ENCODE measurements at regions not wholly inside any gene's neighbourhood (a gene's known extent, or its start where the extent isn't known, plus 50 kb on each side); places are given as distances from the start of the nearest gene placed in this dataset.

DNA sequence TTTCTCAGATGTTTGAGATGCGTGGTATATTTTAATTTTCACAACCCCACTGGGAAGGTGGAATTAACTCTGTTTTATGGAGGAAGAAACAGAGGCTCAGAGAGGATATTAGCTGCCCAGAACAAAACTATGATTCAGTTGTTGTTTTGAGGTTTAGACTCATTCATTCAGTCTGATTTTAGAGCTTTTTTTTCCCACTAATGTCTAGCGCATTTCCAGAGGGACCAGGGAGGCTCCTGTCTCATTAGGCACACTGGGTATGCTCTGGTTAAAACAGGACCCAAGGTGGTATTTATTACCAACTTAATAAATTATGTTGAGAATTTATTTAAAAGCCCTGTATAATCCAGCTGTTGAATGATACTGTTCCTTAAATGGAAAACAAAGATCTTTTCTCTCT, 272.0 kb upstream of the RGMA start:
- Histone ChIP-seq H3K9me2 (no peaks in the 10 kb centered on the region), H4K20me1 (ENCODE audit: insufficient read depth) (no peaks in the 10 kb centered on the region), H2AFZ (ENCODE audit: low read depth) (no peak overlapping the region), H3K79me2 (ENCODE audit: insufficient read depth) (no peaks in the 10 kb centered on the region), H3F3A (replicated peaks; ENCODE audit: insufficient read depth) (no peaks in the 10 kb centered on the region), H3K9me3 (no peaks in the 10 kb centered on the region; the same call in 1 of the 2 replicates), H3K27me3 (ENCODE audit: insufficient read depth) (no peaks in the 10 kb centered on the region), H3K4me1 (ENCODE audit: control insufficient read depth in 1 of 2, insufficient read depth in 2 of 2, low read depth in 1 of 2, low read length in 1 of 2) (peaks cover 0 to 4% of the 10 kb centered on the region in 2 experiments; a peak in 1 of 4 replicates), H3K4me2 (no peak overlapping the region), H3K4me3 (ENCODE audit: low read depth in 2 of 2, low read length in 1 of 2) (no peak overlapping the region), H3K27ac (ENCODE audit: low read depth in 2 of 2, low read length in 1 of 2) (no peak overlapping the region), H3K9ac (no peak overlapping the region), H3K36me3 (replicated peaks in 1 of 2; ENCODE audit: control insufficient read depth in 1 of 2, insufficient read depth in 2 of 2, low read length in 1 of 2) (no peaks in the 10 kb centered on the region)
- no peak for DNase-seq
- CTCF ChIA-PET: interaction anchor here (1.5 kb wide), 1 partner anchor 12 kb away, joined by 3 read pairs; no protein-coding TSS in a partner anchor
- WGBS (ENCODE audit: low lambda C conversion rate): 24% methylated on average over 2 of the region's 2 CpGs
- POLR2A ChIA-PET: interaction anchor here (0.6 kb wide), 1 partner anchor 243 kb away, joined by 3 read pairs; no protein-coding TSS in a partner anchor
- TF ChIP-seq SIN3A (IDR thresholded peaks at IDR 0.05; ENCODE audit: borderline replicate concordance, low read depth, low read length) (no peak), YY1 (IDR thresholded peaks at IDR 0.05; ENCODE audit: low read depth) (no peak), CHD2 (IDR thresholded peaks at IDR 0.05; ENCODE audit: low read length, partially characterized antibody) (no peak), RAD21 (IDR thresholded peaks at IDR 0.05; ENCODE audit: low read length) (no peak), TCF12 (IDR thresholded peaks at IDR 0.05) (no peak), TEAD4 (IDR thresholded peaks at IDR 0.05; ENCODE audit: borderline replicate concordance, insufficient read depth) (no peak), GABPA (IDR thresholded peaks at IDR 0.05; ENCODE audit: low read depth) (no peak), MXI1 (IDR thresholded peaks at IDR 0.05; ENCODE audit: low read depth, low read length) (no peak), FOXM1 (IDR thresholded peaks at IDR 0.05; ENCODE audit: low read depth) (no peak), JUND (IDR thresholded peaks at IDR 0.05) (no peak), MAX (IDR thresholded peaks at IDR 0.05; ENCODE audit: low read depth) (no peak)
- TF ChIP-seq, protein P1, sequence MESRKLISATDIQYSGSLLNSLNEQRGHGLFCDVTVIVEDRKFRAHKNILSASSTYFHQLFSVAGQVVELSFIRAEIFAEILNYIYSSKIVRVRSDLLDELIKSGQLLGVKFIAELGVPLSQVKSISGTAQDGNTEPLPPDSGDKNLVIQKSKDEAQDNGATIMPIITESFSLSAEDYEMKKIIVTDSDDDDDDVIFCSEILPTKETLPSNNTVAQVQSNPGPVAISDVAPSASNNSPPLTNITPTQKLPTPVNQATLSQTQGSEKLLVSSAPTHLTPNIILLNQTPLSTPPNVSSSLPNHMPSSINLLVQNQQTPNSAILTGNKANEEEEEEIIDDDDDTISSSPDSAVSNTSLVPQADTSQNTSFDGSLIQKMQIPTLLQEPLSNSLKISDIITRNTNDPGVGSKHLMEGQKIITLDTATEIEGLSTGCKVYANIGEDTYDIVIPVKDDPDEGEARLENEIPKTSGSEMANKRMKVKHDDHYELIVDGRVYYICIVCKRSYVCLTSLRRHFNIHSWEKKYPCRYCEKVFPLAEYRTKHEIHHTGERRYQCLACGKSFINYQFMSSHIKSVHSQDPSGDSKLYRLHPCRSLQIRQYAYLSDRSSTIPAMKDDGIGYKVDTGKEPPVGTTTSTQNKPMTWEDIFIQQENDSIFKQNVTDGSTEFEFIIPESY (IDR thresholded peaks at IDR 0.05; ENCODE audit: borderline replicate concordance, low read depth): no peak

GRCh38 chr15:93360318-93360717, 271.3 kb upstream of the RGMA start:
- ChIA-PET POLR2A (no interaction called here), CTCF (interaction anchor here (1.5 kb wide), 1 partner anchor 11 kb away, joined by 3 read pairs; no protein-coding TSS in a partner anchor)
- Histone ChIP-seq H2AFZ (ENCODE audit: low read depth) (no peak overlapping the region), H3K27ac (ENCODE audit: low read depth in 2 of 2, low read length in 1 of 2) (no peak overlapping the region), H3K79me2 (ENCODE audit: insufficient read depth) (no peaks in the 10 kb centered on the region), H3K9me2 (no peaks in the 10 kb centered on the region), H3F3A (replicated peaks; ENCODE audit: insufficient read depth) (no peaks in the 10 kb centered on the region), H3K36me3 (replicated peaks in 1 of 2; ENCODE audit: control insufficient read depth in 1 of 2, insufficient read depth in 2 of 2, low read length in 1 of 2) (no peaks in the 10 kb centered on the region), H3K9me3 (no peaks in the 10 kb centered on the region; the same call in 1 of the 2 replicates), H3K9ac (no peak overlapping the region), H3K4me2 (no peak overlapping the region), H3K27me3 (ENCODE audit: insufficient read depth) (no peaks in the 10 kb centered on the region), H3K4me1 (ENCODE audit: control insufficient read depth in 1 of 2, insufficient read depth in 2 of 2, low read depth in 1 of 2, low read length in 1 of 2) (peaks cover 0 to 4% of the 10 kb centered on the region in 2 experiments; a peak in 1 of 4 replicates), H3K4me3 (ENCODE audit: low read depth in 2 of 2, low read length in 1 of 2) (no peak overlapping the region), H4K20me1 (ENCODE audit: insufficient read depth) (no peaks in the 10 kb centered on the region)
- no peak for DNase-seq
- 12% methylated on average over 7 of the region's 7 CpGs for WGBS (ENCODE audit: low lambda C conversion rate)
- no peak for TF ChIP-seq NRF1 (IDR thresholded peaks at IDR 0.05; ENCODE audit: low read depth, low read length)
- TF ChIP-seq MEF2A (IDR thresholded peaks at IDR 0.05; ENCODE audit: borderline replicate concordance, low read depth): no peak
- no peak for TF ChIP-seq FOXM1 (IDR thresholded peaks at IDR 0.05; ENCODE audit: low read depth)
- no peak for TF ChIP-seq NFIC (IDR thresholded peaks at IDR 0.05; ENCODE audit: borderline replicate concordance)
- no peak for TF ChIP-seq TCF12 (IDR thresholded peaks at IDR 0.05)
- no peak for TF ChIP-seq ELF1 (IDR thresholded peaks at IDR 0.05)
- no peak for TF ChIP-seq RAD21 (IDR thresholded peaks at IDR 0.05; ENCODE audit: low read length)
- TF ChIP-seq, protein P2, sequence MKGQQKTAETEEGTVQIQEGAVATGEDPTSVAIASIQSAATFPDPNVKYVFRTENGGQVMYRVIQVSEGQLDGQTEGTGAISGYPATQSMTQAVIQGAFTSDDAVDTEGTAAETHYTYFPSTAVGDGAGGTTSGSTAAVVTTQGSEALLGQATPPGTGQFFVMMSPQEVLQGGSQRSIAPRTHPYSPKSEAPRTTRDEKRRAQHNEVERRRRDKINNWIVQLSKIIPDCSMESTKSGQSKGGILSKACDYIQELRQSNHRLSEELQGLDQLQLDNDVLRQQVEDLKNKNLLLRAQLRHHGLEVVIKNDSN (IDR thresholded peaks at IDR 0.05; ENCODE audit: borderline replicate concordance, low read depth): no peak
- TF ChIP-seq, protein P3, sequence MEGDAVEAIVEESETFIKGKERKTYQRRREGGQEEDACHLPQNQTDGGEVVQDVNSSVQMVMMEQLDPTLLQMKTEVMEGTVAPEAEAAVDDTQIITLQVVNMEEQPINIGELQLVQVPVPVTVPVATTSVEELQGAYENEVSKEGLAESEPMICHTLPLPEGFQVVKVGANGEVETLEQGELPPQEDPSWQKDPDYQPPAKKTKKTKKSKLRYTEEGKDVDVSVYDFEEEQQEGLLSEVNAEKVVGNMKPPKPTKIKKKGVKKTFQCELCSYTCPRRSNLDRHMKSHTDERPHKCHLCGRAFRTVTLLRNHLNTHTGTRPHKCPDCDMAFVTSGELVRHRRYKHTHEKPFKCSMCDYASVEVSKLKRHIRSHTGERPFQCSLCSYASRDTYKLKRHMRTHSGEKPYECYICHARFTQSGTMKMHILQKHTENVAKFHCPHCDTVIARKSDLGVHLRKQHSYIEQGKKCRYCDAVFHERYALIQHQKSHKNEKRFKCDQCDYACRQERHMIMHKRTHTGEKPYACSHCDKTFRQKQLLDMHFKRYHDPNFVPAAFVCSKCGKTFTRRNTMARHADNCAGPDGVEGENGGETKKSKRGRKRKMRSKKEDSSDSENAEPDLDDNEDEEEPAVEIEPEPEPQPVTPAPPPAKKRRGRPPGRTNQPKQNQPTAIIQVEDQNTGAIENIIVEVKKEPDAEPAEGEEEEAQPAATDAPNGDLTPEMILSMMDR (IDR thresholded peaks at IDR 0.05): no peak
- TF ChIP-seq GATA2 (CRISPR knock-in tag; IDR thresholded peaks at IDR 0.05): no peak
- TF ChIP-seq RXRA (IDR thresholded peaks at IDR 0.05; ENCODE audit: borderline replicate concordance, low read depth): no peak
- no peak for TF ChIP-seq GABPA (IDR thresholded peaks at IDR 0.05; ENCODE audit: low read depth)
- TF ChIP-seq, protein P4, sequence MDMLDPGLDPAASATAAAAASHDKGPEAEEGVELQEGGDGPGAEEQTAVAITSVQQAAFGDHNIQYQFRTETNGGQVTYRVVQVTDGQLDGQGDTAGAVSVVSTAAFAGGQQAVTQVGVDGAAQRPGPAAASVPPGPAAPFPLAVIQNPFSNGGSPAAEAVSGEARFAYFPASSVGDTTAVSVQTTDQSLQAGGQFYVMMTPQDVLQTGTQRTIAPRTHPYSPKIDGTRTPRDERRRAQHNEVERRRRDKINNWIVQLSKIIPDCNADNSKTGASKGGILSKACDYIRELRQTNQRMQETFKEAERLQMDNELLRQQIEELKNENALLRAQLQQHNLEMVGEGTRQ (IDR thresholded peaks at IDR 0.05; ENCODE audit: borderline replicate concordance, low read depth, low read length): no peak
- TF ChIP-seq EZH2phosphoT487 (IDR thresholded peaks at IDR 0.05; ENCODE audit: borderline replicate concordance, low read depth): no peak
- no peak for TF ChIP-seq FOXJ3 (CRISPR knock-in tag; IDR thresholded peaks at IDR 0.05)

Data from SK-N-SH (cell line).